GM23338 (cell line): ENCODE measurements at regions not wholly inside any gene's neighbourhood (a gene's known extent, or its start where the extent isn't known, plus 50 kb on each side); places are given as distances from the start of the nearest gene placed in this dataset.

Experiments used
- ATAC-seq: fragments of 200-7000 bp; cut with Tn5 transposase; 3 replicates; pipeline ENCODE4 v1.9.1; 2020
- DNase-seq: peaks from one replicate; pipeline ENCODE4 v3.0.0-alpha.2; 2015; ENCODE audit warnings: low spot score
- H2AFZ ChIP-seq: fragments of 200-600 bp; sonication (generic); 2 replicates; pipeline ENCODE4 v1.8.0; 2016; ENCODE audit warnings: antibody characterized with exemption, mild to moderate bottlenecking, moderate library complexity
- H3F3A ChIP-seq: fragments of 200-600 bp; sonication (generic); replicated peaks from 2 replicates; pipeline ENCODE4 v1.8.0; 2017; ENCODE audit warnings: antibody characterized with exemption, mixed run types, low read depth
- H3K27ac ChIP-seq: fragments of 200-600 bp; sonication (generic); 2 replicates; pipeline ENCODE4 v1.6.1; 2016; ENCODE audit warnings: low read depth
- H3K27me3 ChIP-seq: fragments of 200-600 bp; sonication (generic); 2 replicates; pipeline ENCODE4 v1.8.0; 2016; ENCODE audit warnings: mild to moderate bottlenecking, mixed run types, moderate library complexity; ENCODE audit not compliant: insufficient read depth
- H3K36me3 ChIP-seq: fragments of 200-600 bp; sonication (generic); 2 replicates; pipeline ENCODE4 v1.8.0; 2016; ENCODE audit warnings: mild to moderate bottlenecking; ENCODE audit not compliant: insufficient read depth
- H3K4me1 ChIP-seq: fragments of 200-600 bp; sonication (generic); 2 replicates; pipeline ENCODE4 v1.8.0; 2016; ENCODE audit warnings: mild to moderate bottlenecking, moderate library complexity; ENCODE audit not compliant: insufficient read depth
- H3K4me2 ChIP-seq: fragments of 200-600 bp; sonication (generic); 2 replicates; pipeline ENCODE4 v1.7.1; 2017; ENCODE audit warnings: mixed run types
- H3K4me3 ChIP-seq: fragments of 200-600 bp; sonication (generic); 2 replicates; pipeline ENCODE4 v1.6.1; 2016; ENCODE audit warnings: mixed run types
- H3K79me2 ChIP-seq: fragments of 200-600 bp; sonication (generic); replicated peaks from 2 replicates; pipeline ENCODE4 v1.8.0; 2017; ENCODE audit warnings: mild to moderate bottlenecking; ENCODE audit not compliant: insufficient read depth
- H3K9me2 ChIP-seq: fragments of 200-600 bp; sonication (generic); 2 replicates; pipeline ENCODE4 v1.8.0; 2017; ENCODE audit not compliant: insufficient read depth
- H4K20me1 ChIP-seq: fragments of 200-600 bp; sonication (generic); replicated peaks from 2 replicates; pipeline ENCODE4 v1.8.0; 2017; ENCODE audit warnings: mild to moderate bottlenecking; ENCODE audit not compliant: insufficient read depth
- H3K27ac Mint-ChIP-seq: 2 replicates; pipeline ENCODE4 v1.8.0; 2020; ENCODE audit warnings: inconsistent platforms, mild to moderate bottlenecking, moderate library complexity, mixed read lengths
- H3K27me3 Mint-ChIP-seq: 3 replicates; pipeline ENCODE4 v1.8.0; 2022; ENCODE audit warnings: low read depth, mild to moderate bottlenecking, moderate library complexity, mixed read lengths, inconsistent platforms; ENCODE audit not compliant: insufficient read depth, poor library complexity
- H3K36me3 Mint-ChIP-seq: 3 replicates; pipeline ENCODE4 v1.8.0; 2021; ENCODE audit warnings: low read depth, mild to moderate bottlenecking, inconsistent platforms, moderate library complexity, mixed read lengths
- H3K4me1 Mint-ChIP-seq: 3 replicates; pipeline ENCODE4 v1.8.0; 2020; ENCODE audit warnings: mild to moderate bottlenecking, inconsistent platforms, mixed read lengths
- H3K4me3 Mint-ChIP-seq: 3 replicates; pipeline ENCODE4 v1.8.0; 2021; ENCODE audit warnings: moderate library complexity, mild to moderate bottlenecking, inconsistent platforms, mixed read lengths
- H3K9me3 Mint-ChIP-seq: 3 replicates; pipeline ENCODE4 v1.8.0; 2020; ENCODE audit warnings: moderate library complexity, mild to moderate bottlenecking, inconsistent platforms, mixed read lengths
- CTCF ChIP-seq, 2 experiments: fragments of 200-600 bp in 1 of 2; sonication (generic) in 1 of 2; conservative IDR thresholded peaks; 2 replicates each; pipeline versions ENCODE4 v1.5.1 to v1.6.1; 2016 to 2017; ENCODE audit warnings: antibody characterized with exemption in 2 of 2, low read depth in 2 of 2, mild to moderate bottlenecking in 2 of 2, moderate library complexity in 1 of 2
- ETS1 ChIP-seq: IDR thresholded peaks from 2 replicates; pipeline ENCODE4 v1.6.1; 2016; ENCODE audit warnings: antibody characterized with exemption
- EZH2phosphoT487 ChIP-seq: fragments of 200-600 bp; sonication (generic); IDR thresholded peaks from one replicate; pipeline ENCODE4 v1.8.1; 2018; ENCODE audit warnings: antibody characterized with exemption; ENCODE audit not compliant: unreplicated experiment
- NANOG ChIP-seq: IDR thresholded peaks from 2 replicates; pipeline ENCODE4 v1.6.1; 2016; ENCODE audit warnings: antibody characterized with exemption, borderline replicate concordance
- POLR2AphosphoS5 ChIP-seq: IDR thresholded peaks from 2 replicates; pipeline ENCODE4 v1.6.1; 2016; ENCODE audit warnings: antibody characterized with exemption, low read depth
- STAT1 ChIP-seq: IDR thresholded peaks from one replicate; pipeline ENCODE4 v1.6.1; 2016; ENCODE audit warnings: antibody characterized with exemption; ENCODE audit not compliant: unreplicated experiment
- ZNF331 ChIP-seq: fragments of 250-450 bp; sonication (Bioruptor Pico); IDR thresholded peaks from 2 replicates; pipeline ENCODE4 v1.5.0; 2020; ENCODE audit warnings: low read depth, mild to moderate bottlenecking, moderate library complexity
- ZNF462 ChIP-seq: fragments of 250-450 bp; sonication (Bioruptor Pico); IDR thresholded peaks from 2 replicates; pipeline ENCODE4 v1.5.0; 2020; ENCODE audit warnings: mild to moderate bottlenecking, moderate library complexity

- TF ChIP-seq ZNF462 (CRISPR knock-in tag) (no peak), CTCF (conservative IDR thresholded peaks at IDR 0.05; ENCODE audit: low read depth in 2 of 2) (no peak), STAT1 (no peak), POLR2AphosphoS5 (no peak), EZH2phosphoT487 (no peak), NANOG (no peak)
These were observed 129.2 kb upstream of the RFLNA start (continued) for GRCh38 chr12:124165695-124166094.

GRCh38 chr12:124167141-124167540, 127.8 kb upstream of the RFLNA start:
- no peaks in the 10 kb centered on the region for H3K27me3 ChIP-seq
- Mint-ChIP-seq H3K36me3 (peaks cover 51% of the 10 kb centered on the region), H3K4me1 (no peaks in the 10 kb centered on the region), H3K9me3 (peaks cover 60% of the 10 kb centered on the region), H3K27me3 (no peaks in the 10 kb centered on the region), H3K27ac (no peak overlapping the region), H3K4me3 (no peak overlapping the region)
- peaks cover 8% of the 10 kb centered on the region; the same call in 1 of the 2 replicates for H3K36me3 ChIP-seq
- no peak for DNase-seq
- no peak overlapping the region for H2AFZ ChIP-seq
- no peak overlapping the region for H3K27ac ChIP-seq
- ATAC-seq: no peak
- H3K9me2 ChIP-seq: 0 out of 2 replicates have a peak, but pooled peaks cover 4% of the 10 kb centered on the region
- no peak overlapping the region for H3K4me2 ChIP-seq
- no peaks in the 10 kb centered on the region for H4K20me1 ChIP-seq
- no peaks in the 10 kb centered on the region for H3K79me2 ChIP-seq
- H3K4me3 ChIP-seq: no peak overlapping the region
- no peaks in the 10 kb centered on the region for H3K4me1 ChIP-seq
- H3F3A ChIP-seq: no peaks in the 10 kb centered on the region
- TF ChIP-seq ZNF331 (CRISPR knock-in tag) (no peak), CTCF (conservative IDR thresholded peaks at IDR 0.05; ENCODE audit: low read depth in 2 of 2) (no peak), ETS1 (no peak), STAT1 (no peak)
